ENCODE measurements at regions not wholly inside any gene's neighbourhood (a gene's known extent, or its start where the extent isn't known, plus 50 kb on each side); places are given as distances from the start of the nearest gene placed in this dataset.

DNA sequence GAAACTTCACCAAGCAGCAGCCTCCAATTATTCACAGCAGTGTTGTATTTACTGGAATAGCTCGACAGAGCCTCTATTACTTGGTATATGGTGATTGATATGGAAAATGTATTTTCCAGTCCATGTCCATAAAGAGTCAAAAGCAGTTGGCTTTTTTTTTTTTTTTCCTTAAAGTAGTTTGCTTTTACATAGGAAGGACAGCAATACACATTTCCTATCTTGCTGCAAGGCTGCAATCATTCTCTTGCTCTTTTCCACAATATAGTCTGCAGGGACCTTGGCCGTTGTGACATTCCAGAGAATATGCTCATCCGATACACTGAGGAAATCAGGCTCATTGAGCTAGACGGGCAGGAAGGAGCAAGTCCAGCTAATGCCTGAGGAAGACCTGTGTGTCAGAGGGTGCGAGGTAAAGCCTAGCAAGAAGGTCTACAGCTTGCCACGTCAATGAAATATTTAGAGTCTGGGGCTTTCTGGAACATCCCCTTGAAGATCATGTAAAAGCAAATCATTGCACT lies 131.1 kb downstream of the ENGASE start:
- no TSS peak for BruUV-seq (replicated peaks)
- peaks cover 32% of the 10 kb centered on the region for H3K27me3 ChIP-seq (ENCODE audit: control insufficient read depth, insufficient read depth, low read length)
- CTCF ChIA-PET: no interaction called here
- in situ Hi-C loops (cut with HindIII; ENCODE audit: low pct_unique_long_range_greater_than_20kb, low sequenced_read_pairs) (no loop called here), intact Hi-C loops (cut with micrococcal nuclease; ENCODE audit: unreplicated experiment) (no loop called here)
- TF ChIP-seq, protein P1, sequence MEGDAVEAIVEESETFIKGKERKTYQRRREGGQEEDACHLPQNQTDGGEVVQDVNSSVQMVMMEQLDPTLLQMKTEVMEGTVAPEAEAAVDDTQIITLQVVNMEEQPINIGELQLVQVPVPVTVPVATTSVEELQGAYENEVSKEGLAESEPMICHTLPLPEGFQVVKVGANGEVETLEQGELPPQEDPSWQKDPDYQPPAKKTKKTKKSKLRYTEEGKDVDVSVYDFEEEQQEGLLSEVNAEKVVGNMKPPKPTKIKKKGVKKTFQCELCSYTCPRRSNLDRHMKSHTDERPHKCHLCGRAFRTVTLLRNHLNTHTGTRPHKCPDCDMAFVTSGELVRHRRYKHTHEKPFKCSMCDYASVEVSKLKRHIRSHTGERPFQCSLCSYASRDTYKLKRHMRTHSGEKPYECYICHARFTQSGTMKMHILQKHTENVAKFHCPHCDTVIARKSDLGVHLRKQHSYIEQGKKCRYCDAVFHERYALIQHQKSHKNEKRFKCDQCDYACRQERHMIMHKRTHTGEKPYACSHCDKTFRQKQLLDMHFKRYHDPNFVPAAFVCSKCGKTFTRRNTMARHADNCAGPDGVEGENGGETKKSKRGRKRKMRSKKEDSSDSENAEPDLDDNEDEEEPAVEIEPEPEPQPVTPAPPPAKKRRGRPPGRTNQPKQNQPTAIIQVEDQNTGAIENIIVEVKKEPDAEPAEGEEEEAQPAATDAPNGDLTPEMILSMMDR (IDR thresholded peaks at IDR 0.05): no peak
- TF ChIP-seq, protein P2, sequence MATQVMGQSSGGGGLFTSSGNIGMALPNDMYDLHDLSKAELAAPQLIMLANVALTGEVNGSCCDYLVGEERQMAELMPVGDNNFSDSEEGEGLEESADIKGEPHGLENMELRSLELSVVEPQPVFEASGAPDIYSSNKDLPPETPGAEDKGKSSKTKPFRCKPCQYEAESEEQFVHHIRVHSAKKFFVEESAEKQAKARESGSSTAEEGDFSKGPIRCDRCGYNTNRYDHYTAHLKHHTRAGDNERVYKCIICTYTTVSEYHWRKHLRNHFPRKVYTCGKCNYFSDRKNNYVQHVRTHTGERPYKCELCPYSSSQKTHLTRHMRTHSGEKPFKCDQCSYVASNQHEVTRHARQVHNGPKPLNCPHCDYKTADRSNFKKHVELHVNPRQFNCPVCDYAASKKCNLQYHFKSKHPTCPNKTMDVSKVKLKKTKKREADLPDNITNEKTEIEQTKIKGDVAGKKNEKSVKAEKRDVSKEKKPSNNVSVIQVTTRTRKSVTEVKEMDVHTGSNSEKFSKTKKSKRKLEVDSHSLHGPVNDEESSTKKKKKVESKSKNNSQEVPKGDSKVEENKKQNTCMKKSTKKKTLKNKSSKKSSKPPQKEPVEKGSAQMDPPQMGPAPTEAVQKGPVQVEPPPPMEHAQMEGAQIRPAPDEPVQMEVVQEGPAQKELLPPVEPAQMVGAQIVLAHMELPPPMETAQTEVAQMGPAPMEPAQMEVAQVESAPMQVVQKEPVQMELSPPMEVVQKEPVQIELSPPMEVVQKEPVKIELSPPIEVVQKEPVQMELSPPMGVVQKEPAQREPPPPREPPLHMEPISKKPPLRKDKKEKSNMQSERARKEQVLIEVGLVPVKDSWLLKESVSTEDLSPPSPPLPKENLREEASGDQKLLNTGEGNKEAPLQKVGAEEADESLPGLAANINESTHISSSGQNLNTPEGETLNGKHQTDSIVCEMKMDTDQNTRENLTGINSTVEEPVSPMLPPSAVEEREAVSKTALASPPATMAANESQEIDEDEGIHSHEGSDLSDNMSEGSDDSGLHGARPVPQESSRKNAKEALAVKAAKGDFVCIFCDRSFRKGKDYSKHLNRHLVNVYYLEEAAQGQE (IDR thresholded peaks at IDR 0.05; ENCODE audit: insufficient read depth in 1 of 2, low read depth in 2 of 2, low read length in 1 of 2): no peak
- TF ChIP-seq POLR2AphosphoS5 (IDR thresholded peaks at IDR 0.05; ENCODE audit: low read depth, low read length) (no peak), TCF7L2 (IDR thresholded peaks at IDR 0.05; ENCODE audit: low read depth, low read length) (no peak), SIN3A (IDR thresholded peaks at IDR 0.05; ENCODE audit: borderline replicate concordance, insufficient read depth, low read depth, low read length) (no peak)
- DNase-seq (ENCODE audit: low read depth, low spot score): no peak
- H3K4me3 ChIP-seq (ENCODE audit: low read depth in 2 of 2, low read length in 2 of 2): no peak overlapping the region
- no peak overlapping the region for H3K27ac ChIP-seq (ENCODE audit: low read length)
- POLR2A ChIA-PET: interaction anchor here (0.5 kb wide), 1 partner anchor 151 kb away, joined by 6 read pairs; no protein-coding TSS in a partner anchor
- no peaks in the 10 kb centered on the region for H3K36me3 ChIP-seq (ENCODE audit: control insufficient read depth, insufficient read depth, low read length)
- no peak for ATAC-seq
- H3K4me1 ChIP-seq (ENCODE audit: control insufficient read depth, insufficient read depth, low read length): peaks cover 2% of the 10 kb centered on the region; the same call in 1 of the 2 replicates
- no peaks in the 10 kb centered on the region for H3K9me3 ChIP-seq (ENCODE audit: control insufficient read depth, insufficient read depth, low read depth, low read length)

DNA sequence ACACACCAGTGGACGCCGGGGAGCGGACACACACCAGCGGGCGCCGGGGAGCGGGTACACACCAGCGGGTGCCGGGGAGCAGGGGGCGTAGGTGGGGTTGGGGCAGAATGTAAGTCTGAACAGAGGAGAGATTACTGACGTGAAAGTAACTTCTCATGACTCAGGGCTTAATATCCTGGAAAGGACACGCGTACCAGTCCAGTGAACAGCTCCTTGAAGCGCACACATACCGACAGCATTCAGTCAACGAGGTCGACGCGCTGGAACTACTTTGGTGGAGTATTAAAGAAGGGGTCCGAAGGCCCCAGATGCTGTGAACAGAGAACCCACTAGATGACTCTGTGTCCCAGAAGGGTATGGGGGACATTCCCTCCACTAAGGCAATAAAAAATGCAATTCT lies 129.6 kb downstream of the ENGASE start:
- POLR2A ChIA-PET: no interaction called here
- no peaks in the 10 kb centered on the region for H3K36me3 ChIP-seq (ENCODE audit: control insufficient read depth, insufficient read depth, low read length)
- no TSS peak for BruUV-seq (replicated peaks)
- no peak overlapping the region for H3K27ac ChIP-seq (ENCODE audit: low read length)
- H3K4me1 ChIP-seq (ENCODE audit: control insufficient read depth, insufficient read depth, low read length): peaks cover 2% of the 10 kb centered on the region; the same call in 1 of the 2 replicates
- intact Hi-C loops (cut with micrococcal nuclease; ENCODE audit: unreplicated experiment) (no loop called here), in situ Hi-C loops (cut with HindIII; ENCODE audit: low pct_unique_long_range_greater_than_20kb, low sequenced_read_pairs) (no loop called here)
- H3K4me3 ChIP-seq (ENCODE audit: low read depth in 2 of 2, low read length in 2 of 2): no peak overlapping the region
- CTCF ChIA-PET: no interaction called here
- H3K9me3 ChIP-seq (ENCODE audit: control insufficient read depth, insufficient read depth, low read depth, low read length): no peaks in the 10 kb centered on the region
- H3K27me3 ChIP-seq (ENCODE audit: control insufficient read depth, insufficient read depth, low read length): peaks cover 24% of the 10 kb centered on the region
- TF ChIP-seq TCF7L2 (IDR thresholded peaks at IDR 0.05; ENCODE audit: low read depth, low read length): no peak
- TF ChIP-seq, protein P1 (IDR thresholded peaks at IDR 0.05): no peak
- TF ChIP-seq POLR2AphosphoS5 (IDR thresholded peaks at IDR 0.05; ENCODE audit: low read depth, low read length): no peak
- TF ChIP-seq, protein P2 (IDR thresholded peaks at IDR 0.05; ENCODE audit: insufficient read depth in 1 of 2, low read depth in 2 of 2, low read length in 1 of 2): no peak
- TF ChIP-seq SIN3A (IDR thresholded peaks at IDR 0.05; ENCODE audit: borderline replicate concordance, insufficient read depth, low read depth, low read length): no peak
- ATAC-seq: no peak
- no peak for DNase-seq (ENCODE audit: low read depth, low spot score)
